SU-DHL-6 (cell line): ENCODE measurements at regions not wholly inside any gene's neighbourhood (a gene's known extent, or its start where the extent isn't known, plus 50 kb on each side); places are given as distances from the start of the nearest gene placed in this dataset.

Experiments used
- EZH2phosphoT487 ChIP-seq: fragments of 200-600 bp; sonication (generic), shearing (Covaris generic); conservative IDR thresholded peaks from 2 replicates; pipeline ENCODE4 v1.6.1; 2018; ENCODE audit warnings: mild to moderate bottlenecking, antibody characterized with exemption, low read length, moderate library complexity, mixed read lengths
- TF ChIP-seq, protein P1 (sequence below): fragments of 200-600 bp; sonication (generic); IDR thresholded peaks from one replicate; pipeline ENCODE4 v1.5.1; 2017; ENCODE audit warnings: antibody characterized with exemption, mild to moderate bottlenecking, low read length, moderate library complexity; ENCODE audit not compliant: insufficient read depth, poor library complexity, severe bottlenecking

- TF ChIP-seq, protein P1, sequence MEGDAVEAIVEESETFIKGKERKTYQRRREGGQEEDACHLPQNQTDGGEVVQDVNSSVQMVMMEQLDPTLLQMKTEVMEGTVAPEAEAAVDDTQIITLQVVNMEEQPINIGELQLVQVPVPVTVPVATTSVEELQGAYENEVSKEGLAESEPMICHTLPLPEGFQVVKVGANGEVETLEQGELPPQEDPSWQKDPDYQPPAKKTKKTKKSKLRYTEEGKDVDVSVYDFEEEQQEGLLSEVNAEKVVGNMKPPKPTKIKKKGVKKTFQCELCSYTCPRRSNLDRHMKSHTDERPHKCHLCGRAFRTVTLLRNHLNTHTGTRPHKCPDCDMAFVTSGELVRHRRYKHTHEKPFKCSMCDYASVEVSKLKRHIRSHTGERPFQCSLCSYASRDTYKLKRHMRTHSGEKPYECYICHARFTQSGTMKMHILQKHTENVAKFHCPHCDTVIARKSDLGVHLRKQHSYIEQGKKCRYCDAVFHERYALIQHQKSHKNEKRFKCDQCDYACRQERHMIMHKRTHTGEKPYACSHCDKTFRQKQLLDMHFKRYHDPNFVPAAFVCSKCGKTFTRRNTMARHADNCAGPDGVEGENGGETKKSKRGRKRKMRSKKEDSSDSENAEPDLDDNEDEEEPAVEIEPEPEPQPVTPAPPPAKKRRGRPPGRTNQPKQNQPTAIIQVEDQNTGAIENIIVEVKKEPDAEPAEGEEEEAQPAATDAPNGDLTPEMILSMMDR, result no peak
- TF ChIP-seq EZH2phosphoT487, result no peak
These were observed 307.7 kb downstream of the MDFIC start for GRCh38 chr7:115229401-115230105.
